Lung microvascular endothelial cell (primary cell): ENCODE measurements at regions not wholly inside any gene's neighbourhood (a gene's known extent, or its start where the extent isn't known, plus 50 kb on each side); places are given as distances from the start of the nearest gene placed in this dataset.
A peak's percentile ranks its signal among the peaks of the same experiment; 100 is the strongest.

Experiments used
- DNase-seq, 2 donors: peaks; one replicate each; pipeline versions ENCODE4 v3.0.0 to v3.0.0-alpha.2; 2010; ENCODE audit warnings: low read depth in 2 of 2

DNA sequence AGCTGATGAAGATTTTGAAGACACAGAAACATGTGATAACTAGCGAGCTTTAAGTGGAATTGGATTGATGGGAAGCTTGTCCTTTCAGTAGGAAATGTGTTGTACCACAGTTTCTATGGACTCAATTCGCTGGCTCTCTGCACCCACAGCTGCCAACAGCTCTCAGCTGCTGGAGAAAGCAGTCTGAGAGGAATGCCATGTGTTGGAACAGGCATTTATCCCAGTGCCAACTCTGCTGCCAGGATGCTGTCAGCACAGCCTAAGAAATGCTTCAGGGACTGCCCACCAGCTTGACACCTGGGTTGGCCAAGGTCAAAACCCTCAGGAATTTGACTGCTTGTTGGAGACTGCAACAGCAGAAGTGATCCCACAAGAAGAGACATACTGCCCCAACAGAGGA, 193.0 kb upstream of the THSD7B start:
- DNase-seq: no peak

DNA sequence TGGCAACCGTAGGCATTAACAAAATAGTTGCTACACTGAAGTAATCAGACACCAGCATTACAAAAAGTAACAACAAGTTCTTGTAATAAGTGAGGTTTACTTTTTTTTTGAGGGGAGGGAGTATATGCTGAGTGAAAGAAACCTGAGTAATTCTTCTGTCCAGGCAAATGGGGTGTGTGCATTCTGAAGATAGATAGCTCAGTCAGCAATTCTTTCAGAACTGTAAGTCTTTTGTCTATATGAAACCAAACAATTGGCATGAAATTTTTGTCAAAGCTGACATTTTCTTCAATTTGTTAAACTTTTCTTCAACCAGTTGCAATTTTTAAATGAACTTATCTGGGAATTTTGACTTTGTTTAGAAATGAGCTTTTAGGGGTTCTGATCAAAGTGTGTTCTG, 208.1 kb upstream of the THSD7B start:
- DNase-seq: no peak

DNA sequence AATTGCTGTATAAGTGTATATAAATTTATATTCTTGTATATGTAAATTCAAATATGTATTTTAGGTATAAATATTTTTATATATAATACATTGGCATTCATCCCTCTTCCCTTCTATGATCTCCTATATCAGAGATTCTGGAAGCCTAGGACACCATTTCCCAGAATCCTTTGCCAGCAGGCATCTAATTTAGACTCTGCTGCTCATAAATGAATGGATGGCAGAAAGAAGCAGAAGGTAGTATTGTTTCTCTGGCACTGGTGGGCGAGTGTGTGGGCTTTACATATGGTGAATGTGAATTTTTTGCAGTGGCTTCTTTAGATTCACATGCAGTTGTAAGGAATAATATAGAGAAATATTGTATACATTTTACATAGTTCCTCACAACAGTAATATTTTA, 215.2 kb upstream of the THSD7B start:
- no peak for DNase-seq

DNA sequence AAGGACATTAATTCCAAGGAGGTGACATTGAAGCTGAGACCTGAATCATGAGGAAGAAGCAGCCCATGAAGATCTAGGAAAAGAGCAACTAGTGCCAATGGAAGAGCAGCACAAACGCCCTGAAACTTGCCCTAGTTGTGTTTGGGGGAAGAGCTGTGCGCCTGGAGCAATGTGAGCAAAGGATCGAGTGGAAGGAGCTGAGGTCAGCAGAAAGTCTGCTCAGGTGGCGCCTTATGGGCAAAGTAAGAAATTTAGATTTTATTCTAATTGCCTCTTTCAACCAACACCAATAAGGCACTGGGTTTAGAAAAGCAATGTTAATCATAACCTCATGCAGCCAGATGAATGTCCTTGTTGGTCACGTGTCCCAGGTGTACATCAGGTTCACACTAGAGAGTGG, 226.0 kb upstream of the THSD7B start:
- no peak for DNase-seq

DNA sequence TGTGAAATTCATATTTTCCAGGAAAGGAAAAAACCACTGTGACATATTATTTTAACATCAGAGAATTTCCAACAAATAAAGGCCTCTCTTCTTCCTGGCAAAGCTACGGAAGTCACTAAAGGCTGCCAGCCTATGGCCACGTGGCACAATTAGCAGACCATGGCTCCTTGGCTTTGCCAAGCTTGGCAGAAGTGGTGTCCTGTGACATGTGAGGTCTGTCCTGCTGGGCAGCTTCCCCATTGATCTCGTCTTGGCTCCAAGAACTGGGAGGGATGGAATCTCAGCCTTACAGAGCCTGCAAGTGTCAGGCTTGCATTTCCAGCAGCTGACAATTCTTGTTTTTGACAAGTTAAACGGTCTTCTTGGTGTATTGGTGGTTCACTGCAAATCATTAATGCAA, 226.9 kb upstream of the THSD7B start:
- no peak for DNase-seq

DNA sequence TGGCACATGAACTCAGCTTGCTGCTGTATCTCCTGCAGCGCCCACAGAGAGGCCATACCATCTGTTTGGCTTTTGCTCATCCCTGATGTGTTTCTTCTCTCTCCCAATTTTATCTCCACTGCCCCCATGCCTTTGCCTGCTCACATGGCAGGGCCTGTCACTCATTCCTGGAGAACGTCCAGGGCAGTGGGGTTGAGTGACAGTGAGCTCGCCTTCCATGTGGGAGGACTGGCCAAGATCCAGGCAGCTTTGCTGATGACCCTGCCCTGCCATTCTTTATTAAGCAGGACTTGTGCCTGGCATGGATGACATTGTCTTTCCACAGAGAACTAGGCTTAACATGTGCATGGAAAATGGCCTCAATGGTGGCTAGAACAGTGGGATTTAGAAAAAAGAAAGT, 230.5 kb upstream of the THSD7B start:
- DNase-seq: no peak

DNA sequence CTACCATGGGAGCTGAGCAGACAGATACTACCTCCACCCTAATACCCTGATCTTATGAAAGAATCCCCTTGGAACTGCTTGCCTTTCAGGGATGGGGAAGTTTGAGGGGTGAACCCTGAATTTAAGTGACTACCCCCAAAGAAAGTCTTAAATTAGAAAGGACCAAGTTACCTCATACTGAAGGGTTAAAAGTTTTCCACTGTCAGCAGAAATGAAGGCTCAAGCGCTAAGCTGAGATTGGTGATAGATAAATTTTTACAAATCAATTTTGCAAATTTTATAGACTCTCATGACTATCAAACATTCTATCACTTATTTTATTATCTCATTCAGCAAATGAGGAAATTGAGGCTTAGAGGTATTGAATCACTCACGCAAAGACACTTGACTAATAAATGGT, 233.2 kb upstream of the THSD7B start:
- no peak for DNase-seq

DNA sequence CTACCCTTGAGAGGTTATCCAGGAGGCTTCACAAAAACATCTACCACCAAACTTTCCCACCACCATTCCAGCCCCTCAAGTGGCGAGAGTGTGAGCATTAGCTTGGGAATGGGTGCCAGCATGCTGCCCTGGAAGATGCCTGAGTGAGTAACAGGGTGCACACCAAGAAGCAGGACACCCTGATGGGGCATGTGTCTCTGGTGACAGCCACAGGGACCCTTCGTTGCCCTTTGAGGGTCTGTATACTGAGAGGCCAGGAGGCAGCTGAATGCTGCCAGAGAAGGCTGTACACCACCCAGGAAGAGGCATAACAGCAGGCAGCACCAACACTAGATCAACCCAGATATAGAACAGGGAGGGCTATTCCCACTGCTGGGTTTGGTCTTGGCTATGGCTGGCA, 233.6 kb upstream of the THSD7B start:
- DNase-seq: no peak

DNA sequence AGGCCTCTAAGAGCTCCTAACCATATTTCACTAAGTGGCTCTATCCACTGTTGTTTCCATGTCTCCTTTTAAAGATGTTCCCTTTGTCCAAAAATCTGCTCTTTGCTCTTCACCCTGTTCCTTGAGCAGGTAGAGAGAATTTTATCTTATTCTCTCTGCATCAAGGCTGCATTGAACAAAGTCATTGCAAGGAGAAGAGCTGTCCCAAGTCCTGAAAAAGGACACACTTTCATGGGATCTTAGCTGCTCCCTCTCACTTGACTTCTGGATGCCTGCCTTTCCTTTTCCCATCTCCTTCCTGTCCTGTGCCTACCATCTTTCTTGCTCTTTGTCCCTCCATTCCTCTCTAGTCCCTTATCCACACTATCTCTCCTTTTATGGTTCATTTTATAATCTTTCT, 235.2 kb upstream of the THSD7B start:
- no peak for DNase-seq

DNA sequence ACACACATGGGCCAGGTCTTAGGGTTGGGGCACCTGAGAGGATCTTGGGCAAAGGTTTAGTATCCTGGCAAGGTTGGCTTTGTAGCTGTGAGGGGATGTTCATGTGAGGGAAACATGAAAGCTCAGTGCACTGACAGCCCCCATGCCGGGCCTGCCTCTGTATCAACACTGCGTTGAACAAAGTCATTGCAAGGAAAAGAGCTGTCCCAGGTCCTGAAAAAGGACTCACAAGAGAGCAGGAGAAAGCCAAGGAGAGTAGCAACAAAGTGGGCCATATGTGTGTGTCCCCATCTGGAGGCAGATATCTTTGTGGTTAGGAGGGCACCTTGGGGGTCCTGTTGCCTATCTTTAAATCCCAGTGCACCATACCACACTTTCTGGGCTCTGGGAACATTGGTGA, 237.8 kb upstream of the THSD7B start:
- peak; percentile 4 to 24 for DNase-seq

DNA sequence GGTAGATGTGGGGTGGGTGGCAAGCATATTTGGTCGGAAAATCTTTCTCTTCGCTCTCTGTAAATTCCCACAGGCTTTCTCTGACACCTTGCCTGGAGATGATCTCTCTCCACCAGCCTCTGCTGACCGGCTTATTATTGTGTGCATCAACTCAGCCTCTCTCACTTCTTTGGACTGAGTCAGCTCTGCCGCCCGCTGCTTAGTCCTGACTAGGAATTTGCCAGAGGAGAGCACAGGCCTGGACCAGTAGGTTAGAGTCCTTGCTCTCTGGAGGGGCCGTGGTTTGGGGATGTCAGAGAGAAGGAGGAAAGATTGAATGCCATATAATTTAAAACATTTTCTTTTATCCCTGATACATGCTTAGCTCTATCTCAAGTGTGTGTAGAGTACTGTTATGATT, 242.6 kb upstream of the THSD7B start:
- DNase-seq: no peak

DNA sequence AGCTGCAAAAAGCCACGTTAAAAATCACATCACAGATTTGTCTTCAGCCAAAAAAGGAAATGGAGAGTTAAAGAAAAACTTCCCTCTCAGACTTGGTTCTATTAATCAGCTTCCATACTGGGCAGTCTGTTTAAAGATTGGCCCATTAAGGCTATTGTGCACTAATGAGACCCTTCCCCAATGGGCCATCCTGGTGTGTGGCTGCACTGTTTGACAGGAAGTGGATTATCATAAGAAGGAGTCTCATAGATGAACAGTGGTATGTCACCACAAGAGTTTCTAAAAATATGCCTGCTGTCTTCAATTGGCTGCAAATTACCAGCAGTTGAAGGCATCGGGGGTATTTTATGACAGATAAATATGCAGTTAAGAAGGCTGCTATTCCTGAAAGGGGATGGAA, 247.6 kb upstream of the THSD7B start:
- no peak for DNase-seq

DNA sequence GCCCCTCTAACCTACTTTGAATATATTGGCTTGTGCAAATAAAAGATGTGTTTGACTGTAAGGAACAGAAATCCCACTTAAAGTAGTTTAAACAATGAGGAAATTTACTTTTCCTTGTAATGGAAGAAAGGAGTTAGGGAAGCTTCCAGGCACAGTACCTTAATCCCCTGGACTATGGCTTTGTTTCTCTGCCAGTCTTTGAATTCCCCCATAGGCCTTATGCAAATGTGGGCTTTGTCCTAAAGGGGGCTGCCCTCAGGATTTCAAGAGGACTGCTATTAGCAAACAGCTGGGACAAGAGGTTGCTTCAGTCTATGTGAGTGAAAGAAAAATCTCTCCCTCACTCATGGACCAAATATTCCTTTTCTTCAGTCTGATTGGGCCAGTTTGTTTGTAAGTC, 255.1 kb upstream of the THSD7B start:
- DNase-seq: no peak

DNA sequence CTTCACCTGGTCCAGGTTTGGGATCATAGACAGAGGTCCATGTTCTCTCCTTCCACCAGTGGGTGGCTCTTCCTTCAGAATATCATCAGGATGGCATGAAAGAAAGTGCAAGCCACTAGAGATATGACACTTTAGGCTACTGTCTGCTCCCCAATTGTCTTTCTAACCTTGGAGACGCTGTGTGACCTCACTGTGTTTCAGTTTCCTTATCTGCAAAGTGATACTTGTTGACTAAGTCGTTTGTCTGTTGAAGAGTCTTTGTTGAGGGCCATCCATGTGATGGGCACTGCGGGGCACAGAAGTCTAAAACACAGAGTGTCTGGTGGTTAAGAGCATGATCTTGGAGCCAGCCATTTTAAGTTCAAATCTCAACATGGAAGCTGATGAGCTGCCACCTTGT, 259.9 kb upstream of the THSD7B start:
- DNase-seq: no peak

DNA sequence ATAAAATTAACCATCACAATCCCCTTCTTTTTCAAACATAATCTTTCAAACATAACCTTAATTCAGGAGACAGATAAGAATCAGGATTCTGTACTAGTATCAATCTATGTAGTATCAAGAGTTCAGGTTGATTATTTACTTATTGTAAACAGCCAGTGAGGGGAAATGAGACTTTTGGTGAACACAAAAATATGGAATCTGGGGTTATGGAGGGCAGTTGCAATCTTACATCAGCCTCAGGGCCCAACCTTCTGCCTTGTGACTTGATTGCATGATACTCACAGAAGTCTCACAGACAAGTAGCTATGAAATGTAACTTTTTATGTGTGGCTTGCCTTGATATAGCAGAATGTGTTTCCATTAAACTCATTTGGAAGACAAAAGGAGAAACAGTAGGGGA, 262.7 kb upstream of the THSD7B start:
- DNase-seq: no peak

DNA sequence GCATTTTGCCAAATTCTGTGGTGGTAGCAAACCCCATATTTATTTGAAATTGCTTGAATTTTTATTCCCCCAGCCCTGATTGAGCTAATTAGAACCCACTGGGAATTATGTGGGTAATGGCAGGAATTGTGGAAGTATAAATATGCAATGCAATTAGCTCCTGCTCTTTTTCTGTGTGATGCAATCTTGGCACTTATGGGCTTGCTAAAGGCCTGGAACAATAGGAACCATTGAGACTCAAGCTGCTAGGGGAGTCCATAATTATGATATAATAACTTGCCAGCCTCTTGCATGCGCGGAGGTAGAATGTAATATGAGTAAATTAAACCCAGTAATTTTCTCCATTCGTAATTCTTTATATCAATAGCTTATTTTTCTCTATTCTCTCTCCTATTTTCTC, 267.6 kb upstream of the THSD7B start:
- no peak for DNase-seq

DNA sequence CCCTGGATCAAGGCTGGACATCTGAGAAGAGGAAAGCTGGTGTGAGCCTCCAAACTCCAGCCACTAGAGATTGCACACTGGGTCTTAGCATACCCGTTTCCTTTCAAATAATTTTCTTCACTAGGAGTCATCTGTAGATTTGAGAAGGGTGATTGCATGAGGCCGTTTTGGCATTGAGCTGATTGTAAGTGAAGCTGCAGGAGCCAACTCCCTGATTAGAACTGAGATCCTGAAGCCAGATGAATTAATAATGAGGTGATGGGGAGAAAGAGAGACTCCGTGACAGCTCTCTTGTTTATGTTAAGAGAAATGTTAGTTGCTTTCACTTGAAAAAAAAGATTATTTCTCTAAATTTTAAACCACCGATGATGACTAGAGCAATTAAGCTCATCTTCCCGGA, 268.4 kb upstream of the THSD7B start:
- DNase-seq: no peak

DNA sequence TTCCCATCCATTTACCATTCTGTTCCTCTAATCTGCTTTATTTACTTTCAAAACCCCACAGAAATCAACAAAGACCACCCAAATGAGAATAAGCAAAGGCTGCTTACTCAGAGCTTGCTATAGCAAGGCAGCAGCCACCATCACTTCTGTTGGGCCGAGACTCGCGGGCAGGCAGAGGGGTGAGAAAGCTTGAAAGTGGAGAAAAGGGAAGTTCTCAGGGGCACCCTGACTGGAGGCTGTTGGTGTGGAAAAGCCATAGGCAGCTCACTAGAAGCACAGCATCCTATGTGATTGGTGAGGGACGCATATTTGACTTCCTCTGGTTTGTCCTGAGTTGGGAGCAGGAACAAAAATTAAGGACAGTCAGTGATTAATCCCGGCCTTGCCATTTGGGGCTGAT, 269.7 kb upstream of the THSD7B start:
- no peak for DNase-seq

DNA sequence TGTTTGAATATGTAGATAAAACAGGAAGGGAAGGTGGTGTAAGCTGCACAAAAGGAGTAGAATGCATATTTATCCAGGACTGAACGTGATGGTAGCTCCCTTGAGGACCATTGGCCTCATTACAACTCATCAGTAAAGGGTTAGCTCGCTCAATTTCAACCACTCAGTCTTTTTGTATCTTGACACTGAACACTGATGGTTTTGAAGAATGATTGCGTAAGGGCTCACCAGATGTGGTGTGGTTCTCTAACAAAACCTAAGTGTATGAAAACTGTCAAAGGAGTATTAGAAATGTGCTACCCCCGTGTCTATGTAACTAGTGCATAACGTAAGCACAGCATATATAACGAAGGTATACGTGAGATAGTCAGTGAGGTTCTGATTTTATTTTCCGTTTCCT, 272.4 kb upstream of the THSD7B start:
- DNase-seq: no peak

DNA sequence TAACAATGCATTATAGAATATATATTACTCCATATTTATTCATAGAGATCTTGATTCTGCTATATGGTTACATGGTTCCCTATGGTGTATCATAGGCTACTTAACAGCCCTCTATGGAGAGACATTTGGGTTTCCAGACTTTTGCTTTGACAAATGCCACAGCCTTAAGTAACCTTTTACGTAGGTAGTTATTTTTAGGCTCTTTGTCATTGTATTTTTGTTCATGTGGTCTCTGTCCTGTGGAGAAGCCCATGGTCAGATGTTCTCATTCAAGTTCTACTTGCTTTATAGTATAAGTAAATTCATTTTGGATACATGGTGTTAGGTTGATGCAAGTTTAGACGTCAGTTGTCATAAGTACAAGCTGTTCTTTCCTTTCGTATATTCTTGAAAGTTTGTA, 275.2 kb upstream of the THSD7B start:
- DNase-seq: no peak

DNA sequence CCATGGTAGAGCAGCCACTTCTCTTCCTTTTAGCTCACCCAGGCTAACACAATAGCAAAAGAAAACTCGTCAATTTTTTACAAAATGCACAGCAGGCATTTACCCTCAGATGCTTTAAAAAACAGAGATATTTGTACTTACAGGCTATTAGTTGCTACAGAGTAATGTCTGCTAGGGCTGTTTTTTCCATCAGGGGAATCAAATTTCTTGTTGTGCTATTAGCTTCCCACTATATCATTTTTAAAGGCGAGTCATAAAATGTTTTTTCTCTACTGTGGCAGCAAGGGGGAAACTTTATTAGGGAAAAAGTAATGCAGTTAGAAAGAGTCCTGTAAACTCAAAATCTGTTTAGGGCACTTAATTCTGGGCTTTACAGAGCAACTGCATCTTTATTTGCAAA, 277.9 kb upstream of the THSD7B start:
- DNase-seq: no peak

DNA sequence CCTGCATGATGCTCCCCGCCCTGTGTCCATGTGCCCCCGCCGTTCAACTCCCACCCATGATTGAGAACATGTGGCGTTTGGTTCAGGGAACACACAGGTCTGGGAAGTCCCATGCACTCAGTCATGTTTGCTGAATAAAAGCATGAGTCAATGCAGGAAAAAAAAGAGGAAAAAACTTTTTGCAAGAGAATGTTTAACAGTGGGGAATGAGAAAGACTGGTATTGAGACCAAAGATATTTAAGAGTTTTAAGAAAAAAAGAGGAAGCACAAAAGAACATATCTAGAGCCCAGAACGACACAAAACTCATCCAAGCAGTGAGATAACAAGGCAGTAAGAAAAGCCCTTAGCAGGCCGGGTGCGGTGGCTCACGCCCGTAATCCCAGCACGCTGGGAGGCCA, 279.2 kb upstream of the THSD7B start:
- DNase-seq: no peak

DNA sequence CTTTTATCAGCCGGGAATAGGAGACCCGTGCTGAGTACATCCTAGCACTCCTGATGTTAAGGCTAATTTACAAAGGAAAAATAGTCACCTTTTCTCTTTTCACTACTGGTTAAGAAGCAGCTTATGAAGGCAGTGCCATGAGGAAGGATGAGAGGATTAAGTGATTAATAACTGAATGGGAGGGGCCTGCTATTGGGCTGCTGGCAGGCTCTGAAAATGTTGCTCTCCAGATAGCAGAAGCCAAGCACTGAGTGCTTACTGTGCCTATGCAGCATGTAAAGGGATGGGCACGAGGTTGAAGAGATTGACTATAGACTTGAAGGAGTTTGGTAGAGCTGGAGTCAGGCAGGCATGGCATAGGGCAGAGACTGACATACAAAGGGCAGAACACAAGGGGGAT, 282.4 kb upstream of the THSD7B start:
- no peak for DNase-seq

DNA sequence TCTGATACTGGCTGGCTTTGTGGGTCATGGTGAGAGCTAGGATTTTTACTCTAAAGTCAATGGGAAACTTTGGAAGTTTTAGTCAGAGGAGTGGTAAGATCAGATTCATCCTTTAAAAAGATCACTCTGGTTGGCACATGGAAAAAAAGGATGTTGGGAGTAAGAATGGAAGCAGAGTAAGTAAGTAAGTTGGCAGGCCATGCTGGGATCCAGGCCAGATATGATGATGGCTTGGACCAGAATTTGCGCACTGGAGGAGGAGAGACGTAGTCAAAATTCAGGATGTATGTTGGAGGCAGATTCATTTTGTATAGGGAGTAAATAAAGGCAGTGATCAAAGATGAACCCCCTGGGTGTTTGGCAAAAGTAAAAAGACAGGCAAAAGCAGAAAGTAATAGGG, 283.3 kb upstream of the THSD7B start:
- no peak for DNase-seq

DNA sequence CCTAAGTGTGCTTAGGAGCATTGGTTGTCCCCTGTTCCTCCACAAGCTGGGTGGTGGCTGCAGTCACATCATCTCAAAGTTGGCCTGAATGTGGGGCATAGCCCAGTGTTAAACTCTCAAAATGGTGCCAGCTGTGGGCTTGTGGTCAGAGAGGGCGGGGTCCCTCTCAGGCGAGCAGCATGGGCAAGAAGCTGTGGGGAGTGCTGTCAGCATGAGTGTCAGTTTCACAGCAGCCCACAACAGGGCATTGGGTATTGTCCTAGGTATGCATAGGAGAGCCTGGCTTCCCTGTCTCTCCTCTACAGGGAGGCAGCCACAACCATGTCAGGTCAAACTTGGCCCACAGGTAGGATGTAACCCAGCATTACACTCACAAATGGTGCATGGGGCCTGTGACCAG, 285.6 kb upstream of the THSD7B start:
- DNase-seq: no peak
